ENCODE measurements at regions not wholly inside any gene's neighbourhood (a gene's known extent, or its start where the extent isn't known, plus 50 kb on each side); places are given as distances from the start of the nearest gene placed in this dataset.
"Not testable (repeated sequence)": the region's sequence is repeated elsewhere in the genome, so short reads cannot be mapped to it uniquely, and the experiment has no call there.

- POLR2A ChIA-PET = no interaction called here
- DNase-seq (ENCODE audit: low read depth, low spot score) = no peak
- no peak overlapping the region for H3K4me3 ChIP-seq (ENCODE audit: low read depth, low read length)
These were observed 485.9 kb downstream of the JRKL start for GRCh38 chr11:96875712-96876111.

GRCh38 chr11:96878299-96879051 is 488.7 kb downstream of the JRKL start:
- POLR2A ChIA-PET = no interaction called here
- DNase-seq (ENCODE audit: low read depth, low spot score) = no peak
- CTCF ChIA-PET = no interaction called here
- no peak overlapping the region for H3K4me3 ChIP-seq (ENCODE audit: low read depth, low read length)
- TF ChIP-seq CTCF (IDR thresholded peaks at IDR 0.05; ENCODE audit: insufficient read depth, low read length, missing control alignments) = no peak

More at GRCh38 chr11:96875712-96876111, 485.9 kb downstream of the JRKL start:
- no peak for TF ChIP-seq CTCF (IDR thresholded peaks at IDR 0.05; ENCODE audit: insufficient read depth, low read length, missing control alignments)
- CTCF ChIA-PET = no interaction called here

GRCh38 chr11:96882622-96883021 is 492.8 kb downstream of the JRKL start:
- H3K4me3 ChIP-seq (ENCODE audit: low read depth, low read length); DNase-seq (ENCODE audit: low read depth, low spot score); POLR2A ChIA-PET; CTCF ChIA-PET: not testable (repeated sequence)

- no peak for DNase-seq (ENCODE audit: low read depth, low spot score)
- no peak for TF ChIP-seq CTCF (IDR thresholded peaks at IDR 0.05; ENCODE audit: insufficient read depth, low read length, missing control alignments)
These were observed 495.6 kb downstream of the JRKL start for GRCh38 chr11:96885405-96885804.

GRCh38 chr11:96885912-96886311 is 496.1 kb downstream of the JRKL start:
- ChIA-PET POLR2A (no interaction called here), CTCF (no interaction called here)
- TF ChIP-seq CTCF (IDR thresholded peaks at IDR 0.05; ENCODE audit: insufficient read depth, low read length, missing control alignments) = no peak
- no peak for DNase-seq (ENCODE audit: low read depth, low spot score)
- H3K4me3 ChIP-seq (ENCODE audit: low read depth, low read length) = no peak overlapping the region

More at GRCh38 chr11:96885405-96885804, 495.6 kb downstream of the JRKL start:
- ChIA-PET POLR2A (no interaction called here), CTCF (no interaction called here)
- no peak overlapping the region for H3K4me3 ChIP-seq (ENCODE audit: low read depth, low read length)

- H3K4me3 ChIP-seq (ENCODE audit: low read depth, low read length) = no peak overlapping the region
- CTCF ChIA-PET = no interaction called here
- no peak for DNase-seq (ENCODE audit: low read depth, low spot score)
- POLR2A ChIA-PET = no interaction called here
- no peak for TF ChIP-seq CTCF (IDR thresholded peaks at IDR 0.05; ENCODE audit: insufficient read depth, low read length, missing control alignments)
These were observed 504.2 kb downstream of the JRKL start for GRCh38 chr11:96893988-96894387.

GRCh38 chr11:96894587-96894986 is 504.8 kb downstream of the JRKL start:
- POLR2A ChIA-PET = no interaction called here
- no peak overlapping the region for H3K4me3 ChIP-seq (ENCODE audit: low read depth, low read length)
- no peak for TF ChIP-seq CTCF (IDR thresholded peaks at IDR 0.05; ENCODE audit: insufficient read depth, low read length, missing control alignments)
- CTCF ChIA-PET = no interaction called here
- no peak for DNase-seq (ENCODE audit: low read depth, low spot score)
